ENCODE measurements at regions not wholly inside any gene's neighbourhood (a gene's known extent, or its start where the extent isn't known, plus 50 kb on each side); places are given as distances from the start of the nearest gene placed in this dataset.

- H3K9ac ChIP-seq (ENCODE audit: low read depth, low read length): no peak overlapping the region
- H4K8ac ChIP-seq (ENCODE audit: low read depth in 2 of 2, low read length in 2 of 2): no peak overlapping the region
- H3K18ac ChIP-seq (ENCODE audit: low read depth, low read length): no peak overlapping the region
- in situ Hi-C loops (cut with MboI; ENCODE audit: low sequenced_read_pairs): no loop called here
- no CpG with 5 or more reads among the region's 2 CpGs for WGBS, 2 experiments (ENCODE audit: extremely low coverage in 2 of 2, insufficient read length in 1 of 2)
- intact Hi-C loops (cut with micrococcal nuclease): no loop called here
- no peaks in the 10 kb centered on the region for H3K36me3 ChIP-seq (ENCODE audit: control insufficient read depth, insufficient read depth, low read length)
- ATAC-seq (ENCODE audit: low read depth) (no peak), DNase-seq (no peak)
- H3K9me1 ChIP-seq (ENCODE audit: insufficient read depth, low read length): no peaks in the 10 kb centered on the region
- no peak overlapping the region for H3K14ac ChIP-seq (replicated peaks; ENCODE audit: low read depth, low read length)
- no peak overlapping the region for H3K23ac ChIP-seq (ENCODE audit: low read depth, low read length)
- no peak overlapping the region for H4K5ac ChIP-seq (ENCODE audit: low read depth, low read length)
- no peak overlapping the region for H2AK9ac ChIP-seq (replicated peaks; ENCODE audit: low read depth, low read length, poor library complexity)
- H2AFZ ChIP-seq (replicated peaks; ENCODE audit: low read length, poor library complexity): no peak overlapping the region
- no peak overlapping the region for H4K91ac ChIP-seq (ENCODE audit: insufficient read depth, low read depth, low read length)
- H3K56ac ChIP-seq (ENCODE audit: extremely low read depth, insufficient read depth, low read length): no peak overlapping the region
- no TSS peak for BruUV-seq (replicated peaks)
- no peaks in the 10 kb centered on the region for H3K79me1 ChIP-seq (ENCODE audit: low read depth in 1 of 2, low read length in 2 of 2)
- ChIA-PET CTCF (no interaction called here), POLR2A (ENCODE audit: unreplicated experiment) (no interaction called here)
- dilution Hi-C loops (cut with HindIII; ENCODE audit: low sequenced_read_pairs, unreplicated experiment): no loop called here
- no peak overlapping the region for H3K27ac ChIP-seq (ENCODE audit: insufficient read depth, low read length)
- no peak overlapping the region for H3K4ac ChIP-seq (ENCODE audit: low read depth, low read length)
- H2BK5ac ChIP-seq (ENCODE audit: low read depth, low read length, poor library complexity, severe bottlenecking): no peak overlapping the region
- no peak overlapping the region for H2BK120ac ChIP-seq (ENCODE audit: low read depth, low read length)
- H3K27me3 ChIP-seq (ENCODE audit: control insufficient read depth, insufficient read depth, low read length): no peaks in the 10 kb centered on the region
- no peak overlapping the region for H2BK15ac ChIP-seq (ENCODE audit: low read depth, low read length)
- H3K4me3 ChIP-seq (ENCODE audit: insufficient read depth, low read depth, low read length): no peak overlapping the region
- peaks cover 20% of the 10 kb centered on the region for H3K9me3 ChIP-seq (ENCODE audit: control insufficient read depth, insufficient read depth, low read length)
- H2BK20ac ChIP-seq (ENCODE audit: low read depth, low read length): no peak overlapping the region
- no peaks in the 10 kb centered on the region for H4K20me1 ChIP-seq (ENCODE audit: insufficient read depth, low read length)
- TF ChIP-seq NFE2L2 (IDR thresholded peaks at IDR 0.05; ENCODE audit: low read depth, low read length) (no peak), SMC3 (IDR thresholded peaks at IDR 0.05; ENCODE audit: low read depth, low read length) (no peak), CTCF (conservative IDR thresholded peaks at IDR 0.05; ENCODE audit: low read depth, low read length) (no peak), CEBPB (IDR thresholded peaks at IDR 0.05; ENCODE audit: low read depth, low read length) (no peak), FOS (IDR thresholded peaks at IDR 0.05; ENCODE audit: low read depth, low read length) (no peak), MXI1 (IDR thresholded peaks at IDR 0.05; ENCODE audit: borderline replicate concordance, low read depth, low read length) (no peak), USF2 (IDR thresholded peaks at IDR 0.05; ENCODE audit: low read depth, low read length) (no peak), MAZ (IDR thresholded peaks at IDR 0.05; ENCODE audit: borderline replicate concordance, low read depth, low read length) (no peak), RFX5 (IDR thresholded peaks at IDR 0.05; ENCODE audit: low read depth, low read length) (no peak), ELK1 (IDR thresholded peaks at IDR 0.05; ENCODE audit: borderline replicate concordance, low read depth, low read length) (no peak), MAFK (IDR thresholded peaks at IDR 0.05; ENCODE audit: low read depth, low read length) (no peak), RAD21 (IDR thresholded peaks at IDR 0.05; ENCODE audit: low read length) (no peak), BHLHE40 (IDR thresholded peaks at IDR 0.05; ENCODE audit: low read depth, low read length) (no peak)
- H2AK5ac ChIP-seq (ENCODE audit: low read depth, low read length): no peak overlapping the region
- no peaks in the 10 kb centered on the region for H3K4me1 ChIP-seq (ENCODE audit: control insufficient read depth, insufficient read depth, low read length)
- no peak overlapping the region for H3K4me2 ChIP-seq (ENCODE audit: low read depth, low read length)
Observed at GRCh38 chr7:68309271-68309670, 1289.0 kb upstream of the AUTS2 start.

Measured in IMR-90 (cell line).